Brain pericyte (primary cell): ENCODE measurements at regions not wholly inside any gene's neighbourhood (a gene's known extent, or its start where the extent isn't known, plus 50 kb on each side); places are given as distances from the start of the nearest gene placed in this dataset.

Source experiments
- DNase-seq: peaks from one replicate; pipeline ENCODE4 v3.0.0-alpha.2; 2012; ENCODE audit warnings: low read depth, low spot score

GRCh38 chr1:55692726-55693125 lies 477.6 kb upstream of the USP24 start:
- no peak for DNase-seq

GRCh38 chr1:55690366-55690765 lies 475.2 kb upstream of the USP24 start:
- no peak for DNase-seq

DNA sequence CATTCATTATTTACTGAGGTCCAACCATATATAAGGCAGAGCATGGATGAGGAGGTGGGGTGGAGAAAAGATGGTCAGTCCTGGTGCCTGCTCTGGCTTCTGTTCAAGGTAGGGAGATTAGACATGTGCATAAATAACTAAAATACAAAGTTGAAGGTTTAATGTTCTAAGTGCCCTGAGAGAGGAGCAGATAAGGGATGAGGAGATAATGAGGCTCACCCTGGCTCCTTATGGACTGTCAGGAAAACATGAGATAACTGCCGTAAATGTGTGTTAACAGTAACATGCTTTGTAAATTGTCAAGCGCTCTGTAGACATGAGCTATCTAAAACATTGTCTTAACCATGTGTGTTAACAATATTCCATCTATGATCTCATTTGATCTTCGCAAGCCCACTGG lies 474.6 kb upstream of the USP24 start:
- DNase-seq: no peak

GRCh38 chr1:55685560-55685959 lies 470.4 kb upstream of the USP24 start:
- DNase-seq: no peak

DNA sequence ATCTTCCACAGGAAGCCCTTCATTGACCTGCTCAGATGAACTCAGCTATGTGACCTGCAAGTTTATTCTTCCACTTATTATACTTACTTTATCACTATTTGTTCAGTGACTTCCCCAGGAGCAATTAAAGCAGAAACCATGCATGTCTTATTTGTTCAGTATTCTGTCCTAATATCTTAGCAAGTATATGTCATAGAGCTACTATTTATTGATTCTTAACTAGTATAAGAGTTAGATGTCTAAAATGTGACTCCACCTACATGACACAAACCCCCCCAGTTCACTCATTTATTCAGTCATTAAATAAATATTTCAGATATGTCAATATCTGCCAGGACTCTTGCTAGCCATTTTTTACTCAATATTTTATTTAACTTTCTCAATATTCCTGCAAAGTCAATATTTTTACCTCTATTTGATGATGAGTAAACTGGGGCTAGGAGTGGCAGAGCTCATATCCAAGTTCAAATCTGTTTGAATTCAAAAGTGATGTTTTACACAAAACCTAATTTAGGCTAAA lies 469.0 kb upstream of the USP24 start:
- DNase-seq: no peak

DNA sequence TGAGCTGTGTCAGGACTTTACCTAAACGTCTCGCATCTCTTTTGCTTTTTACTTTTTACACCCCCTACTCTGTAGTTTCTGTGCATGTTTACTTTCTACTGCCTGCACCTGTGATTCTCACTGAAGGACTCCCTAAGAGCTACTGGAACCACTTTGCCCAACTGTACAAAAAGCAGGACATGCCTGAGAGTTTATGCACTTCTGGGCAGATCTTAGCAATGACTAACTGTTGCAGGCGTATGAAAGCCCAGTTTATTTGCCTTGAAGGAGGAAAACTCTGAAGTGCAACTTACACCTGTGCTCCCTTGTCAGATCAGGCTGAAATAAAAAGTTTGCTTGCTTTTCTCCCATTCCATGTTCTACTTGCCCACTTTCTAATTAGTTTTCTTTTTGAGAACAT lies 467.0 kb upstream of the USP24 start:
- DNase-seq: no peak

GRCh38 chr1:55679971-55680370 lies 464.8 kb upstream of the USP24 start:
- no peak for DNase-seq

- DNase-seq: no peak
Observed at GRCh38 chr1:55673416-55673815, 458.3 kb upstream of the USP24 start.

DNA sequence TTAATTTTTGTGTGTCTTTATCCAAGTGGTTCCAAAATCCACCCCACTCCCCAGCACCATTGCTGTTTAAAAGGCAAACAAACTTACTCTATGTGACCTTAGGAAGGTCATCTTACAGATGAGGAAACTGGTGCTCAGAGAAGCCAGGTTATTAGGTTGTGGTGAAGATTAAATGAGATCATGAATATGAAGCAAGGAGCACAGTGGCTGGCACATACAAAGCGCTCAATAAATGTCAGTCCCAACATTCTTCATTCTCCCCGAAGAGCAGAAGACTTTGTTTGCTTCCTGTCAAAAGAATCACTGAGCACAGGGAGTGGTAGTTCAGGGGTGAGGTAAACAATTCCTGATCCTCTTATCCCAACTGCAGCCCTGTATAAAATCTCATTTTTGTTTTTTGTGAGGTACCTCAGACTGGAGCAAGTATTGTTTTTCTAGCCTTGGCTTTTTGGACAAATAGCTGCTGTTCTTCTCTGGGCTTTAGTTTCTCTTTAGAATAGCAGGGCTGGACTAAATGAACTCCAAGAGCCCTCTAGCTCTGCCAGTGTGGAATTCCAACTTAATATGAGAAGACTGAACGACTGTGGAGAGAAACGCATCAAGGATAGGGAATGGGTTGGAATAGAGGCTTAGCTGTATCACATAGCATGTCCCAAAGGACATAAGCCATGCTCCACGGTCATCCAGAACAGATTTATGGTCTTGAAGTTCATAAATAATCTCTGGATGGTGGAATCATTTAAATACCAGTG lies 455.3 kb upstream of the USP24 start:
- no peak for DNase-seq

DNA sequence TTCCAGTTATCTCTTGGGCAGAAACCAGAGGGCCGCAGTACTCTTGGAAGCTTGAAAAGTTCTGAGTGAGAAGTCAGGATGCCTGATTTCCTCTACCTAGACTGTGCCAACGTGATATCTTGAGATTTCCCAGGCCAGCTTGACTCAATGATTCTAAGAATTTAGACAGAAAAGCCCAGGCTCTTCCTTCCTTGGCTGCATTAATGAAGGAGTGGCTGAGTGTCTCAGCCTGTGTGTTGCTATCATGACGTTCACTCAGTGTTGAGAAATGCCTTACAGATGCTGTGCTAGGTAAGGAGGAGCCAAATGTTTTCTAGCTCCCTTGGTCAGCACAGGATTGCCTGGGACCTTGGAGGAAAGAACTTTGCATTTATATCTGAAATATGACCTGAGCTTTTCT lies 454.1 kb upstream of the USP24 start:
- no peak for DNase-seq

- no peak for DNase-seq
Observed at GRCh38 chr1:55662875-55663274, 447.7 kb upstream of the USP24 start.

DNA sequence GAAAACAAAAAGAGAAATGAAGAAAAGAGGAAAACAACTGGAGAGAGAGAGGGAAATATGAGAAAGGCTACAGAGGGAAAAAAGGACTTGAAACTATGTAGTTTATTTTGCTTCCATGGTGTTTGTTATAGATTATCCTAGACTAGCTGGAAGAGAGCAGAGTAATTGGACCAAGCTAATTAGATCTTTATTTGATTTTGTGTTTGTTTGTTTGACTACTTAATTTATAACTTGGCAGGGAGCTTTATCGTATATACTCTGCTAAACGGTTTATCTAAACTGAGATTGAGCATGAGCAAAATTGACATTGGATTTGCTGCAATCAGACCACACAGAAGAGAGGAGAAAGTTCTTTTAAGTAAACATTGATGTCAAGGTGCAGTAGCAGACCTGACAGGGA lies 443.8 kb upstream of the USP24 start:
- DNase-seq: no peak

GRCh38 chr1:55654750-55655149 lies 439.6 kb upstream of the USP24 start:
- no peak for DNase-seq

DNA sequence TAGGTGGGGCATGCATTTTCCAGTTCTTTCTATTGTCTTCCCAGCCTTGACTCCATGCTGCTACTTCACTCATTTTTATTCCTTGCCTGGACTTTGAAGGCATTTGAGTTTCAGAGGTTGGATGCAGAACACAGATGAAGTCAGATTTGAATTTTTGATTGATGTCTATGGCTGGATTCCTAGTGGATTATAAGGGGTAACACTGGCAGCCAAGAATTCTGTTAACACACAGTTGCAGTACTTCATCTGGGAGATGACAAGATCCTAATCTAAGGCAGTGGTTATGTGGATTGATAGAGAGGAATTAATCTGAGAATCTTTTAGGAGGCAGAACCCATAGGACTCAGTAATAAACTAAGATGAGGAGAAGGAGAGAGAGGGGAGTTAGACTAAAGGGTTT lies 439.0 kb upstream of the USP24 start:
- no peak for DNase-seq

DNA sequence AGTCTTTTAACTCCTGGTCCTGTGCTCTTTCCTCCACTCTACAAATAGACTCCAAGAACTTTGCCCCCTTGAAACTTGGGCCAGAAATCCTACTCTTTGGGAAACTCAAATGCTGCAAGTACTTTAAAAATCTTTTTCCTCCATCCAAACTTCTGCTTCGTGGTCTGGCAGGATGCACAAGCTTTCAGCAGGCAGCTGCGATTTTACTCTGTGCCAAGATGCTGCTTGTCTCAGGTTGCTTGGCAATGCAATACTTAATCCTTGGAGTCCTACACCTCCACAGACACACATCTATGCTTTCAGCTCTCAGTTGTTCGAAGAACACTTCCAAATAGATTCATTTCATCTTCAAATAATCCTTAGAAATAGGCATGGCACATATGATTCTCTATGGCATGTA lies 435.3 kb upstream of the USP24 start:
- no peak for DNase-seq

DNA sequence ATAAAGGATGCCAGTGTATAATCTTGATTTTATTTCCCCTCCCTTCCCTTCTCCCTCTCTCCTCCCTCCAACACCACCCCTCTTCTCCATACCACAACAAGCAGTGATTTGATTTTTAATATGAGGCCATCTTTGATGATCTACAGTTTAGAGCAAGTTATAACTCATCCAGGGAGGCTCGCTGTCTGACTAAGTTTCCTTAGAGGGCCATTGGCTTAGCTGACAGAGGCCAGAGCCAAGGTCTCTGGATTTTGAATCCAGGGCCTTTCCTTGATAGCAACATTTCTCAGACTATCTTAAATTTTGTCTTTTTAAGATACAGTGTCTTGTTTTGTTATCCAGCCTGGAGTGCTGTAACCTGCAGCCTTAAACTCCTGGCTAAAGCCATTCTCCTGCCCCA lies 431.0 kb upstream of the USP24 start:
- DNase-seq: no peak

- DNase-seq: no peak
Observed at GRCh38 chr1:55645270-55645669, 430.1 kb upstream of the USP24 start.

DNA sequence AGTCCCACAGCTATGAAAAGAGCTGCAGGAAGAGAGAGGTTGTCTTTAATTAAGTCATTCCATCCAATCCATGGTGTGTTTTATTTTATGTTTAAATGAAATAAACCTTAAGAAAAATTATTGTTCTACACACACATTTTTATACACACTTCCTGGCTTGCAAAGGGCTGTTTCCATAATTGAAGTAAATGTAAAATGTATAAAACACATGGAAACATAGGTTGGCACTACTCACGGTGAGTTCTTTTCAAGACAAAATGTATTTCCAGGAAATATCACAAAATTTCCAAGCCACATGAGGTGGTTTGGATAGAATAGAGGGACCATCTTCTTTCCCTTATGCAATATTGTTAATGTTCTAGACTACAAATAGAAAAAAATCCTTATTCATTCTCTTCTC lies 426.8 kb upstream of the USP24 start:
- DNase-seq: no peak

GRCh38 chr1:55640708-55641473 lies 425.7 kb upstream of the USP24 start:
- DNase-seq: no peak

DNA sequence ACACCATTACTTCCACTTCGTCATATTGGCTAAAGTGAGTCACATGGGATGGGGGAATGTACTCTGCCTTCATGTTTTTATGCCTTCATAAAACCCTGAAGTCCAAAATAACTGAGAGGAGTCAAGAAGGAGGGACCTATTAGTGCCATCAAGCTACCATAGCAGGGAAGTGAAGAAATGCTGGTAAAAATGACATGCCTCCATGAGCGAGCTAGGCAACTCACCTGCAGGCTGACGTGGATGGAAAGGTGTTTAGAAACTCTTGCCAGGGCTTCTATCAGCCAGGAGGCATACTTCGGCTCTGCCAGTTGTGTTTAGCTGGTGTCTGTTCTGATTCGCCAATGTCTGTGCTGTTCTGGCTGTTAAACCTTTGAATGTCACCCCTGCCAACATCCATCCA lies 424.4 kb upstream of the USP24 start:
- no peak for DNase-seq

DNA sequence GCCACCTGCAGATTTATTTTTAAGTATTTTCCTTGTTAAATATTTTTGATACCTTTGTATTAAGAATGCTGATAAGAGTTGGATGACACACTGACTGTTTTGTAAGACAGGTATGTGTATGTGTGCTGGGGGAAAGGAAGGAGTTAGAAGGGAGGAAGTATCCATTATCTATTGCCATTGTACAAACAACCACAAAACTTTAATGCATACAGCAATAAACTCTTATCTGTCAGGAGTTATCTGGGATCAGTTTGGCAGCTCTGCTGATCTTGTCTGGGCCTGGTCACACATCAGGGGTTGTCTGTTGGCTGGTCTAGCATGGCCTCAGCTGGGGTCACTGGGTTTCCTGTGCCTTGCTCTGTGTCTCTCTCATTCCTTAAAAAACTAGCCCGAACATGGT lies 423.9 kb upstream of the USP24 start:
- DNase-seq: no peak

DNA sequence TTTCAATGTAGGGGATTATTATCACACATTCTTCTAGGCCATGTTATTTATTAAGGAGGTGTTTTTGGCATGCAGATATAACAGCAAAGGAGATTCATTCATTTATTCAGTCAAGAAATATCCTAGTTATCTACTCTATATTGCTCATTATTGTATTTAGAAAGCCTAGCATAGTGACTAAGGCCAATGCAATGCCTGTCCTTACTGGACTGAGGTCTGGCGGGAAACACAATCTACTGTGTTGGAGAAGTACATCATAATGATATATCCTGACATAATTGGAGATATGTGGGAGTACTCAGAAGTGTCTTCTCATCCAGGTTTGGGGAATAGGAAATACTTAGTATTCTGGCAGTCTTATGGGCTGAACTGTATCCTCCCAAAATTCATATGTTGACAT lies 421.5 kb upstream of the USP24 start:
- DNase-seq: no peak

GRCh38 chr1:55635856-55636255 lies 420.7 kb upstream of the USP24 start:
- DNase-seq: no peak
